Limb (tissue), 2 donors: ENCODE measurements at regions not wholly inside any gene's neighbourhood (a gene's known extent, or its start where the extent isn't known, plus 50 kb on each side); places are given as distances from the start of the nearest gene placed in this dataset.

Source experiments
- DNase-seq, 2 donors: peaks; one replicate each; pipeline ENCODE4 v3.0.0-alpha.2; 2016; ENCODE audit errors: extremely low spot score in 2 of 2

GRCh38 chr13:30128095-30128494, 179.3 kb downstream of the KATNAL1 start:
- no peak for DNase-seq

GRCh38 chr13:30126903-30127428, 180.4 kb downstream of the KATNAL1 start:
- no peak for DNase-seq

GRCh38 chr13:30125422-30126073, 181.8 kb downstream of the KATNAL1 start:
- DNase-seq, result no peak

GRCh38 chr13:30124131-30124768, 183.1 kb downstream of the KATNAL1 start:
- DNase-seq, result no peak

GRCh38 chr13:30123575-30123974, 183.8 kb downstream of the KATNAL1 start:
- no peak for DNase-seq

- no peak for DNase-seq
These were observed 185.7 kb downstream of the KATNAL1 start for GRCh38 chr13:30121666-30122065.

GRCh38 chr13:30121244-30121643, 186.1 kb downstream of the KATNAL1 start:
- no peak for DNase-seq

GRCh38 chr13:30120133-30120822, 187.1 kb downstream of the KATNAL1 start:
- no peak for DNase-seq

GRCh38 chr13:30119476-30119875, 187.9 kb downstream of the KATNAL1 start:
- peak in 1 of 2 donors; percentile 21 for DNase-seq

- no peak for DNase-seq
These were observed 191.0 kb downstream of the KATNAL1 start for GRCh38 chr13:30116379-30116778.

GRCh38 chr13:30115257-30115600, 192.1 kb downstream of the KATNAL1 start:
- no peak for DNase-seq

GRCh38 chr13:30114571-30115256, 192.6 kb downstream of the KATNAL1 start:
- peak; percentile 82 to 94 for DNase-seq

- DNase-seq, result no peak
These were observed 193.3 kb downstream of the KATNAL1 start for GRCh38 chr13:30113983-30114570.

GRCh38 chr13:30113551-30113950, 193.8 kb downstream of the KATNAL1 start:
- no peak for DNase-seq

GRCh38 chr13:30112602-30113435, 194.5 kb downstream of the KATNAL1 start:
- DNase-seq, result peak; percentile 89 to 90

- DNase-seq, result no peak
These were observed 195.5 kb downstream of the KATNAL1 start for GRCh38 chr13:30111810-30112209.

GRCh38 chr13:30110301-30111070, 196.9 kb downstream of the KATNAL1 start:
- no peak for DNase-seq

GRCh38 chr13:30109471-30110135, 197.7 kb downstream of the KATNAL1 start:
- no peak for DNase-seq

GRCh38 chr13:30108913-30109237, 198.5 kb downstream of the KATNAL1 start:
- no peak for DNase-seq
